ENCODE measurements at regions not wholly inside any gene's neighbourhood (a gene's known extent, or its start where the extent isn't known, plus 50 kb on each side); places are given as distances from the start of the nearest gene placed in this dataset.

DNA sequence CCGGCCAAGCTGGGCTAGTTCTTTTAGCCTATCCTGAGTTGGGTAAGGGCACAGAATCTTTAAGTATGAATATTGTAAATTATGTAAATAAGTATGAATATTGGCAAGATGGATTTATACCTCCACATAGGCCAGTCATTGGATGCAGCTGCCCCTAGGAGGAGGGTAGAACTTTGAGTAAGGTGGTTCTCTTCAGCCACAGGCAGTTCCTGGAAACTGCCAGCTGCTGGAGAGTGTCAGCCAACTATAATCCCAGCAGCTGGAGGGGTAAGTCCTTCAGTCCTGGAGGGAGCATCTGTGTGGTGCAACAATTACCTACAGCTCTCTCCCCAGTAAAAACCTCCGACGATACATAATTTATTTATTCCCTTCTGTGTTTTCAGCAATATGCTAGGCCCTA is 65.8 kb upstream of the TMPO start:
- TF ChIP-seq EZH2 (IDR thresholded peaks at IDR 0.05; ENCODE audit: borderline replicate concordance, control insufficient read depth, low read depth, low read length), result no peak
- TF ChIP-seq, protein P1, sequence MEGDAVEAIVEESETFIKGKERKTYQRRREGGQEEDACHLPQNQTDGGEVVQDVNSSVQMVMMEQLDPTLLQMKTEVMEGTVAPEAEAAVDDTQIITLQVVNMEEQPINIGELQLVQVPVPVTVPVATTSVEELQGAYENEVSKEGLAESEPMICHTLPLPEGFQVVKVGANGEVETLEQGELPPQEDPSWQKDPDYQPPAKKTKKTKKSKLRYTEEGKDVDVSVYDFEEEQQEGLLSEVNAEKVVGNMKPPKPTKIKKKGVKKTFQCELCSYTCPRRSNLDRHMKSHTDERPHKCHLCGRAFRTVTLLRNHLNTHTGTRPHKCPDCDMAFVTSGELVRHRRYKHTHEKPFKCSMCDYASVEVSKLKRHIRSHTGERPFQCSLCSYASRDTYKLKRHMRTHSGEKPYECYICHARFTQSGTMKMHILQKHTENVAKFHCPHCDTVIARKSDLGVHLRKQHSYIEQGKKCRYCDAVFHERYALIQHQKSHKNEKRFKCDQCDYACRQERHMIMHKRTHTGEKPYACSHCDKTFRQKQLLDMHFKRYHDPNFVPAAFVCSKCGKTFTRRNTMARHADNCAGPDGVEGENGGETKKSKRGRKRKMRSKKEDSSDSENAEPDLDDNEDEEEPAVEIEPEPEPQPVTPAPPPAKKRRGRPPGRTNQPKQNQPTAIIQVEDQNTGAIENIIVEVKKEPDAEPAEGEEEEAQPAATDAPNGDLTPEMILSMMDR (IDR thresholded peaks at IDR 0.05 in 2 of 3, conservative IDR thresholded peaks at IDR 0.05 in 1 of 3; ENCODE audit: control insufficient read depth in 2 of 3, extremely low read depth in 1 of 3, insufficient read depth in 1 of 3, low read depth in 3 of 3, low read length in 3 of 3), result no peak
- TF ChIP-seq, protein P2, sequence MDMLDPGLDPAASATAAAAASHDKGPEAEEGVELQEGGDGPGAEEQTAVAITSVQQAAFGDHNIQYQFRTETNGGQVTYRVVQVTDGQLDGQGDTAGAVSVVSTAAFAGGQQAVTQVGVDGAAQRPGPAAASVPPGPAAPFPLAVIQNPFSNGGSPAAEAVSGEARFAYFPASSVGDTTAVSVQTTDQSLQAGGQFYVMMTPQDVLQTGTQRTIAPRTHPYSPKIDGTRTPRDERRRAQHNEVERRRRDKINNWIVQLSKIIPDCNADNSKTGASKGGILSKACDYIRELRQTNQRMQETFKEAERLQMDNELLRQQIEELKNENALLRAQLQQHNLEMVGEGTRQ (IDR thresholded peaks at IDR 0.05; ENCODE audit: borderline replicate concordance, low read depth, low read length), result no peak
- no peak for TF ChIP-seq ATF7 (IDR thresholded peaks at IDR 0.05; ENCODE audit: low read depth)
- no peak for TF ChIP-seq POLR2AphosphoS5 (IDR thresholded peaks at IDR 0.05; ENCODE audit: low read length)
- no peak for TF ChIP-seq MYC (IDR thresholded peaks at IDR 0.05; ENCODE audit: insufficient read depth, insufficient read length, insufficient replicate concordance, low read length, severe bottlenecking)
- TF ChIP-seq FOS (IDR thresholded peaks at IDR 0.05; ENCODE audit: borderline replicate concordance, extremely low read depth, insufficient read length), result no peak
- no peak for TF ChIP-seq POLR2A (IDR thresholded peaks at IDR 0.05; ENCODE audit: low read depth, low read length)
- TF ChIP-seq MXI1 (IDR thresholded peaks at IDR 0.05; ENCODE audit: low read depth, low read length), result no peak
- TF ChIP-seq, protein P3, sequence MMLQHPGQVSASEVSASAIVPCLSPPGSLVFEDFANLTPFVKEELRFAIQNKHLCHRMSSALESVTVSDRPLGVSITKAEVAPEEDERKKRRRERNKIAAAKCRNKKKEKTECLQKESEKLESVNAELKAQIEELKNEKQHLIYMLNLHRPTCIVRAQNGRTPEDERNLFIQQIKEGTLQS (IDR thresholded peaks at IDR 0.05; ENCODE audit: borderline replicate concordance, extremely low read depth, low read depth, low read length), result no peak
- TF ChIP-seq SREBF2 (IDR thresholded peaks at IDR 0.05; ENCODE audit: low read length), result no peak
- TF ChIP-seq RAD21 (IDR thresholded peaks at IDR 0.05; ENCODE audit: insufficient read depth, low read depth, low read length), result no peak
- TF ChIP-seq EGR1 (IDR thresholded peaks at IDR 0.05; ENCODE audit: borderline replicate concordance in 1 of 2, low read depth in 2 of 2, low read length in 2 of 2), result no peak
